ENCODE measurements at regions not wholly inside any gene's neighbourhood (a gene's known extent, or its start where the extent isn't known, plus 50 kb on each side); places are given as distances from the start of the nearest gene placed in this dataset.
A peak's percentile ranks its signal among the peaks of the same experiment; 100 is the strongest.
"Not testable (repeated sequence)": the region's sequence is repeated elsewhere in the genome, so short reads cannot be mapped to it uniquely, and the experiment has no call there.

- no peak for DNase-seq (ENCODE audit: low spot score)
Measured at GRCh38 chr16:72657164-72657563, 390.8 kb downstream of the ZFHX3 start.

- no peak for DNase-seq (ENCODE audit: low spot score)
Measured at GRCh38 chr16:72654535-72654934, 393.4 kb downstream of the ZFHX3 start.

GRCh38 chr16:72649254-72649944, 398.5 kb downstream of the ZFHX3 start:
- no peak for DNase-seq (ENCODE audit: low spot score)

- DNase-seq (ENCODE audit: low spot score), result no peak
Measured at GRCh38 chr16:72646615-72647014, 401.3 kb downstream of the ZFHX3 start.

DNA sequence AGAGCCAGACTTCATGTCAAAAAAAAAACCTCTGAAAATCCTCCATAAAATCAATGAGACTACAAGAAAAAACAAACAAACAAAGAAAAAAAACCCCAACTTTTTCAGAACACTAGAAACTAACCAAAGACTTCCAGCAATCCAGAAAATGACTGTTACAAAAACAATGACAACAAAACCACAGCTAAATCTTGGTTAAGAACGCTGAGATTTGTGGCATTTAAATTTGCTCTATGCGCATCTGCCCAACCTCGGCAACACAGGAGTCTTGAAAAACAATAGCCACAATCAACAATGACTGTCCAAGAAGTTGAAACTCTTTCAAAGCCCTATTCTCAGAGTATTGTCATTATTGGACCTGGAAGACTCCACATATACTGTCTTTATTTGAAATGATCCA, 402.4 kb downstream of the ZFHX3 start:
- no peak for DNase-seq (ENCODE audit: low spot score)

GRCh38 chr16:72644911-72645310, 403.0 kb downstream of the ZFHX3 start:
- no peak for DNase-seq (ENCODE audit: low spot score)

- no peak for DNase-seq (ENCODE audit: low spot score)
Measured at GRCh38 chr16:72639494-72639893, 408.4 kb downstream of the ZFHX3 start.

DNA sequence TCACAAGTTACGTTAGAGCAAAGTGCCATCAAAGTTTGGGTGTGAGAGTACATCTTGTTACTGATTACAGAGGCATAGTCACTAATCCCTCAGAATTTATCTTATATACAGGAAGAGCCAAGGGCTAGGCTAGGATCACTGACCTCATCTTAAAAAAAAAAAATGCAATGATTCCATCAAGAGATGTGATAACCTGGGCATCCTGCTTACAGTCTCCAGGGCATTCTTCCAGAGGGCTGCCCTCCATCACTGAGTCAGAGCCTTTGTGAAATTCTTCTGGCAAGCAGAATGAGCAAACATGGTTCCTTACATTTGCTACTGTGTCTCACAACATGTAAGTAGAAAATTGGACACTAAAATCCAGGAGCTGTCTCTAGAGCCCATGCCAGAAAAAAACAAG, 410.6 kb downstream of the ZFHX3 start:
- peak; percentile 7 for DNase-seq (ENCODE audit: low spot score)

DNA sequence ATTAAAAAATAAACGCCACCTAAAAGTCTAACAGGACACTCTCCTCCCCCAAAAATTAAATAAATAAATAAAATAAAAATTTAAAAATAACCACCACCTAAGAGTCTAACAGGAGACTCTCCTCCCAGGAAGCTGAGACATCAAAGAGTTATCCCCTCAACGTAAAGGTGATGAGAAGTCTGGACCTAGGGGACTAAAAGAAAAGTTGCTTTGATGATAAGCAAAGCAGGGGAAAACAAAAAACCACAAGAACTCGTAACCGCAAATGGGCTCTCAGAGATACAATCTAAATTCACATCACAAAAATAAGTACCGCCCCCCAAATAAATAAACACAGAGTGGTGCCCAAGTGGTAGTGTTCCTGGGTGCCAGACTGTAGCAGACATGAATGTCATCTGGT, 412.2 kb downstream of the ZFHX3 start:
- DNase-seq (ENCODE audit: low spot score), result no peak

DNA sequence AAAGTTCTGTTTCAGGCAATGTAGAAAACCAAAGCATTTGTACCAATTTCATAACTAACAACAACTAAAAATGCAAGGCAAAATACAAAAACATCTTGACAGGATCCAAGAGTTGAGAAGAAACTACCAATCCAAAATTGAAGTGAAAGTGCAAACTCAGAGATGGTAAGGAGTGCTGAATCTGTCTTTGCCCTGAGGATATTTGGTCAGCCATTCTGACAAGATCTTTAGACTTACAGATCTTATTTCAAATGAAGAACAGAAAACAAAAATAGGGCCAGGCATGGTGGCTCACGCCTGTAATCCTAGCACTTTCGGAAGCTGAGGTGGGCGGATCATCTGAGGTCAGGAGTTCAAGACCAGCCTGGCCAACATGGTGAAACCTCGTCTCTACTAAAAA, 412.8 kb downstream of the ZFHX3 start:
- DNase-seq (ENCODE audit: low spot score), result no peak

GRCh38 chr16:72627182-72627896, 420.6 kb downstream of the ZFHX3 start:
- DNase-seq (ENCODE audit: low spot score), result not testable (repeated sequence)

GRCh38 chr16:72626623-72627022, 421.3 kb downstream of the ZFHX3 start:
- DNase-seq (ENCODE audit: low spot score), result no peak

DNA sequence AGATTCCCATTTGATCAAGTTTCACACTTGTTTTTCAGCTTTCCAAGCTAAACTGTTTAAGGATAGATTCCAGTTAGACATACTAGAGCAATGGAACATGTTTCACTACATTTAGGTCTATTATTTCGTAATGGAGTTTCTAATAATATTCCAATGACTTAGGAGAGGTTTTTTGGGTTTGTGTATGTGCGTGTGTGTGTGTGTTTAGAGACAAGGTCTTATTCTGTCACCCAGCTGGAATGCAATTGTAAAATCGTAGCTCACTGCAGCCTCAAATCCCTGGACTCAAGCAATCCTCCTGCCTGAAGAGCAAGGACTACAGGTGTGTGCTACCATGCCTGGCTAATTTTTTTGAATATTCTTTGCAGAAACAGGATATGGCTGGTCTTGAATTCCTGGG, 426.3 kb downstream of the ZFHX3 start:
- no peak for DNase-seq (ENCODE audit: low spot score)

GRCh38 chr16:72620853-72621252, 427.1 kb downstream of the ZFHX3 start:
- DNase-seq (ENCODE audit: low spot score), result no peak

GRCh38 chr16:72620348-72620747, 427.6 kb downstream of the ZFHX3 start:
- no peak for DNase-seq (ENCODE audit: low spot score)

DNA sequence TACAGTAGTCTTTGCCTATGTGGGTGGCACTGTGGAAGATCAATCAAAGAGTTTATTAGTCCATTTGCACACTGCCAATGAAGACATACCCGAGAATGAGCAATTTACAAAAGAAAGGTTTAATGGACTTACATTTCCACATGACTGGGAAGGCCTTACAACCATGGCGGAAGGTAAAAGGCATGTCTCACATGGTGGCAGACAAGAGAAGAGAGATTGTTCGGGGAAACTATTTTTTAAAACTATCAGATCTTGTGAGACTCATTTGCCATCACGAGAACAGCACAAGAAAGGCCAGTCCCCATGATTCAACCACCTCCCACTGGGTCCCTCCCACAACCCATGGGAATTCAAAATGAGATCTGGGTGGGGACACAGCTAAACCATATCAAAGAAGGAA, 432.1 kb downstream of the ZFHX3 start:
- no peak for DNase-seq (ENCODE audit: low spot score)

GRCh38 chr16:72612718-72613117, 435.2 kb downstream of the ZFHX3 start:
- DNase-seq (ENCODE audit: low spot score), result no peak

DNA sequence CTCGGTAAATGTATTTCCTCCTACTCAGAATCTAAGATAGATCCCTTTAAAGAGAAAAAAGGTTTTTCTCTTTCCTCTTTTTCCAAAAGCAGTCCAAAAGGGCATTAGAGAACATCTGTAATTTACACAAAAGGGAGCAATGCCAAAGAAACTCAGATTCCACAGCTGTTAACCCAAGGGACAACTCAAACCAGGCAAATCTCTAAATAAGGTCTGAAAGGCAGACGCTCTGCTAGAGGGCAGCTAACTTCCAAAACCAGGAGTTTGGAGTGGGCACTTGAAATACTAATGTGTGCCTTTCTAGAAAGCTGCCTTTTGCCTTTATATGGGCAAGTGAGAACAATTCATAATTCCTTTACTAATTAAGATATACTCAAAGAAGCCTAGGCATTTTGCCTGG, 435.7 kb downstream of the ZFHX3 start:
- DNase-seq (ENCODE audit: low spot score), result no peak

DNA sequence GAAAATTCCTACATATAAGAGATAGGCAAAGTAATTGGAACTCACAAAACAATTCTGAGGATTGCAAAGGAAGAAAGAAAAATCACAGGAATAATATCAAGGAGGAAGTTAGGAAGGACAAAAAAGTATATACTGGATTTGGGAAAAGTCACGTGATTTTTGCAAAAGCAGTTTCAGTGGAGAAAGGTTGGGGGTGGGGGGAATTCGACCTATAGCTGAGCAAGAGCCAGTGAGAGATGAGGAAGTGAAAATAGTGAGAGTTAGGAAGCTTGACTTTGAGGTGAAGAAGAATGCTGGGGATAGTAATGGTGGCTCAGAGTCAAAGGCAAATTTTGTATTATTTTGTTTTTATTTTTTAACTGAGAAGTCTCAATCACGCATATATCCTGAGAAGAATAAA, 438.0 kb upstream of the PMFBP1 start:
- no peak for DNase-seq (ENCODE audit: low spot score)

DNA sequence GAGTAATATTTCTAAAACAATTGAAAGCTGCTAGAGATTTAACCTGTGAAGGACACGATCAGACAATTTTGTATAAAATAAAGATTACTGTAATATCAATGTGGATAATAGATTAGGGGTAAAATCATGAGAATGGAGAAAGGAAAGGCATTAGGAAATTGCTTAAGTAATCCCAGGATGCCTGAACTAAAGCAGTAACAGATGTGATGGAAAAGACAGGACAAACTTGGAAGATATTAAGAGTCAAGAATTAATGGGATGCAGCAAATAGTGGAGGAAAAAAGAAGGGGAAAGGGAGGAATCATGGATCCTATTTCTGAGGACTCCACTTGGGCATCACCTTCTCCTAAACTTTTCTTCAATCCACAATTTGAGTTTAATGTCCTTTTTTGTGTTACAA, 437.1 kb upstream of the PMFBP1 start:
- no peak for DNase-seq (ENCODE audit: low spot score)

DNA sequence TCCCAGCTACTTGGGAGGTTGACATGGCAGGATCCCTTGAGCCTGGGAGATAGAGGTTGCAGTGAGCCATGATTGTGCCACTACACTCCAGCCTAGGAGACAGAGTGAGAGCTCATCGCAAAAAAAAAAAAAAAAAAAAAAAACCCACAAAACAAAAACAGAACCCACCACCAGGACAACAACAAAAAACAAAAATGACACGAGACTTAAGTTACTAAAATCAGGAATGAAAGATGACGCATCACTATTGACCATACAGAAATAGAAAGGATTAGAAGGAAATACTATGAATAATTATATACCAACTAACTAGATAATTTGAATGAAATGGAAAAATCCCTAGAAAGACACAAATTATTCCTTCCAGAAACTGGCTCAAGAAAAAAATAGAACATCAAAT, 432.4 kb upstream of the PMFBP1 start:
- no peak for DNase-seq (ENCODE audit: low spot score)

DNA sequence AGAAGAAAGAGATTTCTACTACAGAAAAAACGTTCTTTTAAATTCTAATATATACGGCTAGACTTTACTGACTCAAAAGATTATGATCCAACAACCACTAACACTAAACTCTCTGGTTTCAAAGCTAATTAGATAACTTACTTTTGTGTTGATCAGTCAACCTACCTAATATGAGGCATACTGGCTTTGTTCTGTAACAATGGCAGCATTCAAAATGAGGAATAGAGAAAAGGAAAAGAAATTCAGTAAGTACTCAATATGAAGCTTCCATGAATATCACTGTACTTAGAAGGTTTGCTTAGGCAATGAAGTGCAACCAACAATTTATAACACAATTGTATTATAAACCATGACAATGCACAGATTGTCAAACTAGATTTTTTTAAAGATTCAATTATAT, 430.5 kb upstream of the PMFBP1 start:
- no peak for DNase-seq (ENCODE audit: low spot score)

DNA sequence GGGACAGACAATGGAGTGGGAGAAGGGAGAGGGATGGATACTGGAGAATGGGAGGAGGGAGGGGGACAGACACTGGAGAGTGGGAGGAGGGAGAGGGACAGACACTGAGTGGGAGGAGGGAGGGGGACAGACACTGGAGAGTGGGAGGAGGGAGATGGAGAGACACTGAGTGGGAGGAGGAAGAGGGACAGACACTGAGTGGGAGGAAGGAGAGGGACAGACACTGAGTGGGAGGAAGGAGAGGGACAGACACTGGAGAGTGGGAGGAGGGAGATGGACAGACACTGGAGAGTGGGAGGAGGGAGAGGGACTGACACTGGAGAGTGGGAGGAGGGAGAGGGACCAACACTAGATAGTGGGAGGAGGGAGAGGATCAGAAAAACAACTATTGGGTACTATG, 426.7 kb upstream of the PMFBP1 start:
- DNase-seq (ENCODE audit: low spot score), result no peak

DNA sequence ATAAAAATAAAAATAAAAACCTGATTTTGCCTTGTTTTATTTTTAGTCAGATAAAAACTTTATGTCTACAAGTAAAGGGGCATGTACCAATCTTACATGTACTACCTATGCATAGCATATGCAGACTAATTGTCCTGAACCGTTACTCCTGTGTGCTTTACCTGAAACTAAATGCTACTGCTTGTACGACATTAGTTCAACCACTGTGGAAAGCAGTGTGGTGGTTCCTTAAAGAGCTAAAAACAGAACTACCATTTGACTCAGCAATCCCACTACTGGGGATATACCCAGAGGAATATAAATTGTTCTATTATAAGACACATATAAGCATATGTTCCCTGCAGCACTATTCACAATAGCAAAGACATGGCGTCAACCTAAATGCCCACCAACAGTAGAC, 426.0 kb upstream of the PMFBP1 start:
- no peak for DNase-seq (ENCODE audit: low spot score)

Data from LoVo (cell line).